Trophoblast cell (in vitro differentiated cells and primary cell): ENCODE measurements at regions not wholly inside any gene's neighbourhood (a gene's known extent, or its start where the extent isn't known, plus 50 kb on each side); places are given as distances from the start of the nearest gene placed in this dataset.

Experiments
- DNase-seq, 2 donors: peaks; one replicate each; pipeline ENCODE4 v3.0.0-alpha.2; 2016
- H2AFZ ChIP-seq: 2 replicates; pipeline ENCODE4 v1.6.1; 2013; ENCODE audit warnings: low read length, moderate library complexity, mild to moderate bottlenecking; ENCODE audit not compliant: insufficient read depth, poor library complexity
- H2AK5ac ChIP-seq: 2 replicates; pipeline ENCODE4 v1.6.1; 2013; ENCODE audit warnings: mild to moderate bottlenecking, low read length
- H2BK120ac ChIP-seq: 2 replicates; pipeline ENCODE4 v1.6.1; 2013; ENCODE audit warnings: low read length, mild to moderate bottlenecking, moderate library complexity; ENCODE audit not compliant: insufficient read depth, poor library complexity
- H2BK12ac ChIP-seq: 2 replicates; pipeline ENCODE4 v1.6.1; 2013; ENCODE audit warnings: mild to moderate bottlenecking, low read length, moderate library complexity
- H2BK5ac ChIP-seq: 2 replicates; pipeline ENCODE4 v1.6.1; 2013; ENCODE audit warnings: low read length, low read depth, moderate library complexity, mild to moderate bottlenecking; ENCODE audit not compliant: poor library complexity
- H3K14ac ChIP-seq: 2 replicates; pipeline ENCODE4 v1.6.1; 2013; ENCODE audit warnings: mild to moderate bottlenecking, low read length
- H3K18ac ChIP-seq: 2 replicates; pipeline ENCODE4 v1.6.1; 2013; ENCODE audit warnings: mild to moderate bottlenecking, low read length
- H3K23ac ChIP-seq: 2 replicates; pipeline ENCODE4 v1.6.1; 2013; ENCODE audit warnings: low read length
- H3K27ac ChIP-seq: 2 replicates; pipeline ENCODE4 v1.5.1; 2013; ENCODE audit warnings: low read depth, mild to moderate bottlenecking, inconsistent platforms, low read length, moderate library complexity
- H3K27me3 ChIP-seq: 2 replicates; pipeline ENCODE4 v1.6.1; 2013; ENCODE audit warnings: inconsistent platforms, mild to moderate bottlenecking, low read length, moderate library complexity; ENCODE audit not compliant: insufficient read depth
- H3K36me3 ChIP-seq, 2 experiments: 1 replicate in 1 of 2; 2 replicates in 1 of 2; pipeline ENCODE4 v1.6.1; 2013; ENCODE audit warnings: low read length in 2 of 2, mild to moderate bottlenecking in 2 of 2, moderate library complexity in 1 of 2; ENCODE audit not compliant: insufficient read depth in 2 of 2, control insufficient read depth in 1 of 2
- H3K4ac ChIP-seq: 2 replicates; pipeline ENCODE4 v1.6.1; 2013; ENCODE audit warnings: low read depth, mild to moderate bottlenecking, low read length, moderate library complexity
- H3K4me1 ChIP-seq, 2 experiments: 1 replicate in 1 of 2; 2 replicates in 1 of 2; pipeline ENCODE4 v1.6.1; 2013; ENCODE audit warnings: low read length in 2 of 2, mild to moderate bottlenecking in 2 of 2, moderate library complexity in 1 of 2; ENCODE audit not compliant: insufficient read depth in 2 of 2, control insufficient read depth in 1 of 2
- H3K4me2 ChIP-seq: 2 replicates; pipeline ENCODE4 v1.6.1; 2013; ENCODE audit warnings: inconsistent platforms, mild to moderate bottlenecking, low read length, moderate library complexity
- H3K4me3 ChIP-seq: 2 replicates; pipeline ENCODE4 v1.5.1; 2013; ENCODE audit warnings: mild to moderate bottlenecking, low read depth, low read length, inconsistent platforms
- H3K79me1 ChIP-seq: one replicate; pipeline ENCODE4 v1.6.1; 2013; ENCODE audit warnings: low read length
- H3K79me2 ChIP-seq: 2 replicates; pipeline ENCODE4 v1.6.1; 2013; ENCODE audit warnings: low read length, mild to moderate bottlenecking; ENCODE audit not compliant: control insufficient read depth, insufficient read depth, poor library complexity
- H3K9ac ChIP-seq: 2 replicates; pipeline ENCODE4 v1.6.1; 2013; ENCODE audit warnings: mild to moderate bottlenecking, low read length
- H3K9me3 ChIP-seq: 2 replicates; pipeline ENCODE4 v1.6.1; 2013; ENCODE audit warnings: low read depth, mild to moderate bottlenecking, control low read depth, inconsistent platforms, low read length; ENCODE audit not compliant: insufficient read depth
- H4K12ac ChIP-seq: 2 replicates; pipeline ENCODE4 v1.6.1; 2013; ENCODE audit warnings: low read depth, mild to moderate bottlenecking, low read length, moderate library complexity
- H4K8ac ChIP-seq: 2 replicates; pipeline ENCODE4 v1.6.1; 2013; ENCODE audit warnings: low read depth, mild to moderate bottlenecking, low read length, moderate library complexity
- H4K91ac ChIP-seq: one replicate; pipeline ENCODE4 v1.6.1; 2013; ENCODE audit warnings: low read depth, mild to moderate bottlenecking, low read length, moderate library complexity
- WGBS: extraction: QIAGEN DNeasy Blood & Tissue Kit; methylation state at CpG from one replicate; pipeline ENCODE4 v1.1.7; 2013; ENCODE audit warnings: missing lambda C conversion rate; ENCODE audit not compliant: insufficient read length, insufficient coverage; ENCODE audit errors: extremely low coverage; 5-methylcytosine and 5-hydroxymethylcytosine counted together

DNA sequence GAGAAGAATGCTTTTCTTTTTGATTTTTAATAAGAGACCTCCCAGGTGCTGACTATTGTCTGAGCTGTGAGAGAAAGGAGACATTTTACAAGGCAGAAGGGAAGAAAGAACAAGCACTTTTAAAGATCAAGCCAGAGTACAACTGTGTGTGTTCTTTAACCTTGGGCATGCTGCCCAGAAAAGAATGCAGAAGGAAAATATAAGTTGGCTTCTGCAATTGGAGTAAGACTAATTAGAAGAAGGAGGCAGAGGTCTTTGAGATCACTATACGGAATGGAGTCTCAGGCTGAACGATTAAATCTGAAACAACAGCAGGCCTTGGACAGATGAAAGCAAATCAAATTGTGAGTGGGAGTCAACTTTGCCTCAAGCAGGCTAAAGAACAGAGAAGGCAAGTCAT, 230.5 kb downstream of the ATP23 start:
- Histone ChIP-seq H3K27ac (no peak overlapping the region), H2BK120ac (no peak overlapping the region), H4K12ac (no peak overlapping the region), H3K27me3 (no peaks in the 10 kb centered on the region), H3K4me1 (no peaks in the 10 kb centered on the region), H2BK5ac (no peak overlapping the region), H3K79me1 (no peaks in the 10 kb centered on the region), H3K4me3 (no peak overlapping the region), H3K4me2 (no peak overlapping the region), H3K36me3 (no peaks in the 10 kb centered on the region), H3K18ac (no peak overlapping the region), H3K79me2 (no peaks in the 10 kb centered on the region), H2BK12ac (no peak overlapping the region), H2AFZ (no peak overlapping the region), H3K9ac (no peak overlapping the region), H4K8ac (no peak overlapping the region), H2AK5ac (no peak overlapping the region), H3K4ac (no peak overlapping the region), H3K14ac (no peak overlapping the region), H4K91ac (no peak overlapping the region), H3K23ac (no peak overlapping the region), H3K9me3 (peaks cover 2% of the 10 kb centered on the region)
- WGBS: no CpG with 5 or more reads among the region's 2 CpGs
- no peak for DNase-seq

DNA sequence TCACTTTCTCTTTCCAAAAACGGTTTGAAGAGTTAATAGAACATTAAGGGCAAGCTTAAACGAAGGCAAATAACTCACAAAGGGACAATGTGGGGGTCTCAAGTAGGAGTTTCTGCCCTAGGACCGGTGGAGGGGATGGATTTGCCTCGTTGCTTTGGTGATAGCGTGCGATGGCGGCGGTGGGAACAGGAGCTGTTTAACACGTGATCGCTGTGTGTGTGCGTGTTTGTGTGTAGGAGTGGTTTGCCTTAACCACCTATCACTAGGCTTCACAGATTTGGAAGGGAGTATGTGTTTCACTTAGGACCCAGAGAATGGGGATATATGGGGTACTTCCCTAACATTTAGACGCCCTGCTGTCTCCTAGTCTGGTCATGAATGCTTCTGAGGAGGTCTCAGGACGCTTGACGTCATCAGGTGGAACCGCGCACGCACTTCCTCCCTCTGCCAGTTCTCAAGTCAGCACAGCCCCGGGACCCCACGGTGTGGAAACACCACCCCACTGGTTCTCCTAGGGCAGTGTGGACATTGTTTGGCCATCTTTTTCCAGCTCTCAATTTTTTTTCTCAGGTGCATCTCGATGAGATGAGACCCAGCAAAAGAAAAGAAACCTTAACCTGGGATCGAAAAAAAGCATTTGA, 231.2 kb downstream of the ATP23 start:
- Histone ChIP-seq H3K4me1 (no peaks in the 10 kb centered on the region), H2BK120ac (no peak overlapping the region), H3K36me3 (no peaks in the 10 kb centered on the region), H3K18ac (no peak overlapping the region), H3K4ac (no peak overlapping the region), H2BK12ac (no peak overlapping the region), H4K12ac (no peak overlapping the region), H3K4me3 (no peak overlapping the region), H3K14ac (no peak overlapping the region), H3K9me3 (peaks cover 2% of the 10 kb centered on the region), H2AFZ (no peak overlapping the region), H3K79me2 (no peaks in the 10 kb centered on the region), H3K27ac (no peak overlapping the region), H3K79me1 (no peaks in the 10 kb centered on the region), H3K4me2 (no peak overlapping the region), H3K23ac (no peak overlapping the region), H2AK5ac (no peak overlapping the region), H4K8ac (no peak overlapping the region), H3K9ac (no peak overlapping the region), H2BK5ac (no peak overlapping the region), H4K91ac (no peak overlapping the region), H3K27me3 (no peaks in the 10 kb centered on the region)
- no CpG with 5 or more reads among the region's 21 CpGs for WGBS
- DNase-seq: no peak

- no peak overlapping the region for H3K4ac ChIP-seq
- no peaks in the 10 kb centered on the region for H3K27me3 ChIP-seq
- DNase-seq: no peak
- no peak overlapping the region for H2AK5ac ChIP-seq
- H2BK120ac ChIP-seq: no peak overlapping the region
- no peak overlapping the region for H3K23ac ChIP-seq
- WGBS: no CpG with 5 or more reads among the region's 2 CpGs
- no peaks in the 10 kb centered on the region for H3K36me3 ChIP-seq
- no peak overlapping the region for H3K14ac ChIP-seq
- H3K18ac ChIP-seq: no peak overlapping the region
- H3K27ac ChIP-seq: no peak overlapping the region
- no peak overlapping the region for H2AFZ ChIP-seq
- no peak overlapping the region for H3K4me3 ChIP-seq
- no peak overlapping the region for H4K8ac ChIP-seq
- no peak overlapping the region for H3K4me2 ChIP-seq
- no peak overlapping the region for H4K91ac ChIP-seq
- H4K12ac ChIP-seq: no peak overlapping the region
- H3K4me1 ChIP-seq: no peaks in the 10 kb centered on the region
- H3K79me2 ChIP-seq: no peaks in the 10 kb centered on the region
- H3K9me3 ChIP-seq: peaks cover 2% of the 10 kb centered on the region
- no peaks in the 10 kb centered on the region for H3K79me1 ChIP-seq
- H2BK12ac ChIP-seq: no peak overlapping the region
- H2BK5ac ChIP-seq: no peak overlapping the region
- no peak overlapping the region for H3K9ac ChIP-seq
These were observed 232.9 kb downstream of the ATP23 start for GRCh38 chr12:58174316-58174715.

- Histone ChIP-seq H2BK12ac (no peak overlapping the region), H3K9me3 (peaks cover 2% of the 10 kb centered on the region), H4K91ac (no peak overlapping the region), H3K9ac (no peak overlapping the region), H3K4ac (no peak overlapping the region), H3K4me2 (no peak overlapping the region), H2BK120ac (no peak overlapping the region), H2AK5ac (no peak overlapping the region), H3K36me3 (no peaks in the 10 kb centered on the region), H2BK5ac (no peak overlapping the region), H3K79me1 (no peaks in the 10 kb centered on the region), H3K4me1 (no peaks in the 10 kb centered on the region), H3K14ac (no peak overlapping the region), H3K4me3 (no peak overlapping the region), H3K27ac (no peak overlapping the region), H3K79me2 (no peaks in the 10 kb centered on the region), H4K8ac (no peak overlapping the region), H3K27me3 (no peaks in the 10 kb centered on the region), H3K23ac (no peak overlapping the region), H2AFZ (no peak overlapping the region), H3K18ac (no peak overlapping the region), H4K12ac (no peak overlapping the region)
- DNase-seq: peak; percentile 64 to 87
- no CpG with 5 or more reads among the region's 7 CpGs for WGBS
These were observed 235.0 kb downstream of the ATP23 start for GRCh38 chr12:58176296-58176869.
